ENCODE measurements at regions not wholly inside any gene's neighbourhood (a gene's known extent, or its start where the extent isn't known, plus 50 kb on each side); places are given as distances from the start of the nearest gene placed in this dataset.

DNA sequence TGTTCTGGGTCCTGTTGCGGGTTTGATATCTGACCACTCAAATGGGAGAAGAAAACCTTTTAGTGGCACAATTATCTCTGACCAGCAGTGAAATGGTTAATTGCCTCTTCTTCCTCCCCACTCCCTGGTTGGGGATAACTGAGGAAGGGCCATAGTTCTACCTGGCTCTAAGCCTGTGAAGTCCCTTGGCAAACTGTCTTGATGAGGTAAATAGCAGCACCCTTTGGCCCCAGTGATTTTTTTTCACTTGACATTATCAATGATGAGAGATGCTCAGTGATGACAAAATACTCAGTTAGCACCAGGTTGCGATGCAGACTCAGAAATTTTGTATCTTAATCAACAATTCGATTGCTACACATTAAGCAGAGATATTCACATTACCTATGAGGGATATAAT lies 515.7 kb downstream of the PSAT1 start:
- DNase-seq = no peak

- no peak for DNase-seq
Observed at GRCh38 chr9:78813602-78814180, 516.8 kb downstream of the PSAT1 start.

GRCh38 chr9:78821126-78821822 lies 524.3 kb downstream of the PSAT1 start:
- DNase-seq = no peak

GRCh38 chr9:78826527-78826926 lies 529.6 kb downstream of the PSAT1 start:
- DNase-seq = no peak

- DNase-seq = no peak
Observed at GRCh38 chr9:78828521-78828920, 531.6 kb downstream of the PSAT1 start.

- DNase-seq = no peak
Observed at GRCh38 chr9:78830301-78830700, 533.4 kb downstream of the PSAT1 start.

DNA sequence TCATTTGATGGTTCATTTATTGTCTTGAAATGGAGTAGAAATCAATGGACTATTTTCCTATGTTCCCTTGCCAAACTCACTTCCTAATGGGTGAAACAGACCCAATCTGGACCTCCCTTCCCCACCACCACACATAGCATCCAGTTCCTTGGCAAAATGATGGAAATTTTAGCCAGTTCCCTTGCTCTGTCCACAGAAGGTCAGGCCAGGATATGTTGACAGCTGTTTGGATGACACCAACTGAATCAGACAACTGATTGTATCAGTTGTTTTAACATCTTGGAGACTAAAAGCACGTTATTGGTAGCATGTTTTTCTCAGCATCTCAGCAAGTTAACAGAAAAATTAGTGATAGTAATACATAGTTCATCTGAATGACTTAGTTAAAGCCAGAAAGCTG lies 534.8 kb downstream of the PSAT1 start:
- DNase-seq = no peak

- no peak for DNase-seq
Observed at GRCh38 chr9:78835928-78836450, 539.1 kb downstream of the PSAT1 start.

DNA sequence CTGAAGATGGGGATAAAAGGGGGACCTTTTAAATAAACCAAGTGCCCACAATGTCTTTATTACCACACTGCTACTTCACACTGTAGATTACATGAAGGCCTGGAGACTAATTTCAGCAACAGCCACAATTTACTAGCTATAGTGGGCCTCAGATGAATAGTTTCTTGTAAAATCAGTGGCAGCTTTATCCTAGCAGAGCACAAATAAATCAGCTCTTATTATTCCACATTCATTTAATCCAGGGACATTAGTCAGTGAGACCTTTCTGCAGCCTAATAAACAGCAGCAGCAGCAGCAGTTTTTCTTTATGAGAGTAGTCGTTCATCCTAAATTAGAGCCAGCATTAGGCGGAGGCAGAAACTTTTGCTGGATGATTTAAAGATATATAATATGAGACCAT lies 542.3 kb downstream of the PSAT1 start:
- DNase-seq = no peak

DNA sequence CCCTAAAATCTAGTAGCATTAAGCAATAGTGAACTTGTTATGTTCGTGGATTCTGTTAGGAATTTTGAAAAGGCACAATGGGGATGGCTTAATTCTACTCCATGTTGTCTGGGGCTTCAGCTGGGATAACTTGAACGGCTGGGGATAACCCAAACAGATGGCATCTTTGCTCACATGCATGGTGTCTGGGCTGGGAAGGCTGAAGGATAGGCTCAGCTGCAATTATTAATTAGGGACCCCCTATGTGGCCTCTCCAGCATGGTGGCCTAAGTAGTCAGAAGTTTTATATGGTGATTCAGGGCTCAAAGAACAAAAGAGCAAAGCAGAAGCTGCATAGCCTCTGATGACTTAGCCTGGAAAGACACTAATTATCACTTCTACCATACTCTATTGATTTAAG lies 551.1 kb downstream of the PSAT1 start:
- no peak for DNase-seq

DNA sequence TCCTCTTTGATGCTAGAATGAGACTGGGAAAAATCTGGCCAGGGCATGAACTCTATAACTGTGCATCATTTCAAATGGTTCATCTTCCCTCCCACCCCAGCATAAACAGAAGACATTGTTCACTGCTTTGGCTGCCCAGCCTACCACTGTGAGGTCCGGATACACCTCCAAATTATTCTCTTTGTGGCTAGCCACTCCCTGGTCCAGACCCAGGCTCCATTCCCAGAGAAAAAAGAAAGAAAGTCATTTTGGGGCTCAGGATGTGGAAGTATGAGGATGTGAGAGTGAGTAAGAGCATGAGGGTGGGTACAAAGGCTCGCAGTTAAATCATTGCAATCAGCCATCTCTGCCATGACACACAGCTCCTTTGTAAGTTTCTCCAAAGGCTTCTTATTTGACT lies 559.2 kb downstream of the PSAT1 start:
- no peak for DNase-seq

GRCh38 chr9:78856781-78857180 lies 559.9 kb downstream of the PSAT1 start:
- DNase-seq = no peak

DNA sequence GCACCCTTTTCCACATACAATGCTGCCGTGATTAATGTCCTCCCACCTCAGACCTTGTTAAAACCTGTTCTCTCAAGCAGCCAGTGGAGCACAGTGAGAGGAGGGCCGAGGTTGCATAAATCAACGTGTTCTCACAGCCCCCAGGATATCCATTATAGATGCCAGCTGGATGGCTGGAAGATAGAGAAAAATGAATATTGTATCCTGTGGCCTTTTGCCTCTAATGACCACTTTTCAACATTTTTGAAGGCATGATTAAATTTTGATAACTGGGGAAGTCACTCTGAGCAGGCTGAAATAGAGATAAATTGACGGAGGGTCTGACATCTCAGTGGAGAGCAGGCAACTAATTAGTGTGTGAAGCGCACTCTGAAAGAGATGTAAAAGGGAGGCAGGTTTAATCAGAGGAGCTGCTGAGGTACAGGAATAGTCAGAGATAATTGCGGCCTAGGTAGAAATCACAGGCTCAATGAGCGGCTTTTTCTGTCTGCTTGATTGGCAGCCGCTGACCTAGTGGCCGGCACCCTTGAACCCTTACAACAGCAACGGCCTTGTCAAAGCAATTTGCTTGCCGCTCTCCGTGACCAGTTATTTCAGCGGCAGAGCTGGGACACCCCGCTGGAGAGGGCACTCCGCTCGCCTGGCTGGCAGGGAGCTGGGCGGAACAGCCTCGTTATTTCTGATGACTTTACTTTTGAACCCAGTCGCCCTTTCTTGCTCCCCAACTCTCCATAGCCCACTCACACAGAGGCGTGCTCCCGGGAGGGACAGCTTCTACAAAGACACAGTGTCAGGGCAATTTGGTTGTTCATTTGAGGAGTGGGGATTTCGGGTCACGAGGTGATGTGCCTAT lies 560.7 kb downstream of the PSAT1 start:
- no peak for DNase-seq

DNA sequence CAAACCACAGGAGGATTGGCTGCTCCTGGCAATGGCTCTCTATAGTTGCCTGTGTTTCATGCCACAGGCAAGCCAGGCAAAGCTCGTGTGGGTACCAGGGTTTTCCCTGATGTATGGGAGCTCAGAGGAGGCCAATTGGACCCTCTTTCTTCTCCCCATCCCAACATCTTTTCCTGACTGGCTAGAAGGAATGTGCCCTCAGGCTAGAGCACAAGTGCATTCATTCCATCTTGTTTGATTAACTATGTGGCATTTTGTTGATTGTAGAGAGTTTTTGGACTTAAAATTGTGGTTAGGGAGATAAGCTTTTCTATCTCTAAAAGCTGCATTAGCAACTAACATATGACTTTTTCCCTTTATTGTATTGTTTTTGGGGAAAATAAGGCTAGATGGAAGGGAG lies 561.3 kb downstream of the PSAT1 start:
- DNase-seq = no peak

DNA sequence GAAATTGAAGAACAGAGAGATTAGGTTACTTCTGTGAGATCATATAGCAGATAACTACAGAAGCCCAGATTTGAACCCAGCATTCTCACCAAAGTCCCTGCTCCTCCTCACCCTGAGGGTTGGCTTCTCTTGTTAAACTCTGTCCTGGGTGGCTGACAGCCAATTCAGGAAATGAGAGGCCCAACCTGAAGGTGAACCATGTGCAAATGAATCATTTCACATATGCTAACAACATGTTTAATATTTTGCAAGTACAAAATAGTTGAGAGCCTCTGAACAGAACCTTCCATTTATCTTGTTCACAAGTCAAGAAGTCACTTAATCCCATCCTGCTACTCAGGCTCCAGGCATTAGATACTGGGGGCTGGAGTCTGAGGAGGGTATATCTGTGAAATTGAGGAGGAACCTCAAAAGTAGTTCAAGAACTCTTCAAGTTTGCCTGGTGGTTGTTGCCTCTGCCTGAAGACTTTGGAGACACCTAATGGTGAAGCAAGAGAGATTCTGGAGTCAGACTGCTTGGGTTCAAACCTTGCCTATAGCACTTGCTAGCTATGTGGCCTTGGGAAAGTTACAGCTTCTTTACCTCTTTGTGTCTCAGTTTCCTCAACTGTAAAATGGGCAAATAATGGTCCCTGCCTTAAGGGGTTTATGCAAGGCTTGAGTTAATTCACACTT lies 564.0 kb downstream of the PSAT1 start:
- no peak for DNase-seq

DNA sequence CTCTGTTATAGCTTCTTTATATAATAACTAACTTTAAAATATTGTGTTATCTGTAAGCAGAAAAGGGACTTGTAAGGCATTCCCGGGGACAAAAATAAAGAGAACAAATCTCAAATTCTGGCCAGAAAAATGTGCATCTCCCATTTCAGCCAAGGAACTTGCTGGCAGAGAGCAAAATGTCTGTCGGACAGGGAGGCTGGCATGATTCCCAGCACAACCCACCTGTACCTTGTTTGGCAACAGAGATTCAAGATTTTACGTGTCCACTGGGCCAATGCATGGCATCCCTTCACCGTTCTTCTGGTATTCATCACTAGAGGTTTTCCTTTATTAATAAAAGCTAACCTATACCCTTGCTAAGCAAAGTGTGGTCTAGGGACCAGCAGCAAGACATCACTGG lies 566.6 kb downstream of the PSAT1 start:
- no peak for DNase-seq

DNA sequence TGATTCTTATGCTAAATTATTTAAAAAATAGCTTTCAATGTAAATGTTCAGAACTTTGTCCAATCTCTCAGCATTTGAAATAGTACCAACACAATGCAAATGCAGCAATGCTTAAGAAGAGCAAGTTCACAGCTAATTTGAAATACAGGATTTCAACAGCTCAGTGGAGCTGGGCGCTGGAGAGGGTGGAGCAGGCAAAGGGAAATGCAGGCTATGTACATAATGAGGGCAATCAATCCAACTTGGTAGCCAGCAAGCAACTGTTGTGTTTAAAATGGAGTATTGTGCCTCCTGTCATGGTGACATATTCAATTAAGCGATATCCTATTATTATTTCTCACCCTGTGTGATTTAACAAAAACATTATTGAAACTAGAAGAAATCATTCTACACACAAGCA lies 568.8 kb downstream of the PSAT1 start:
- no peak for DNase-seq

- no peak for DNase-seq
Observed at GRCh38 chr9:78866207-78867132, 569.5 kb downstream of the PSAT1 start.

GRCh38 chr9:78871086-78871451 lies 574.1 kb downstream of the PSAT1 start:
- no peak for DNase-seq

DNA sequence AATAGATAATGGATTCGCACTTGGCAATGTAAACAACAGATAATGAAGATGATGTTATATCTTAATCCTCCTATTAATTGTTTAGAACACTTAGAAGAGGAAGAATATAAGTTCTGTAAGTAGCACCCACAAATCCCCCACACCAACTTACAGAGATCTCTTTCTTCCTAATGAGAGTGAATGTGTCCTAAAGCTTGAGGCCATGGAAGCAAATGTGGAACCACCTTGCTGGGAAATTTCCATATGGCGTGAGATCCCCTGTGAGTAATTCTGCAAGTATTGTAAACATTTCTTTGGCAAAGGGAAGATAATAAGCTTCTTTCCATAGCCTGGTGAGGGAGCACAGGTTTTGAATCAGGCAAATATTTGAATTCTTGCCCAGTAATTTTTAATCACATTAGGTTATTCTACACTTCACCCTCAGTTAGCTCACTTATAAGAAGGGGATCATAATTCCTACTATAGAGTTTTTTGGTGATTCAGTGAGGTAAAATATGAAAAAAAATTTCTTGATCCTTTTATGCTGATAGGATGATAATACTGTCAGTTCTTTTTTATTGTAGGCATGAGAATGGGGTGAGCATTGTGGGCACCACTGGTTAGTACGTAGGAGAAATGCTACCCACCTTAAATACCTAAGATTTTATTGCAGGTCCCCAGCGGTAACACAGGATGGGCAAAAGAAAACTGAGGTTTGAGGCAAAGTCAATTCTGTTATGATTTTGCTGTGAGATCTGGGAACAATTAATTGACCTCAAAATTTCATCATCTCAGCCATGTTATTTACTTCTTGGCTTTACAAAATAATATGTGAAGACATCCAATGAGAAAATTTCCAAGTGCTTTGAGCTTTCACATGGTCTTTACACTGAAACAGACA lies 574.8 kb downstream of the PSAT1 start:
- no peak for DNase-seq

DNA sequence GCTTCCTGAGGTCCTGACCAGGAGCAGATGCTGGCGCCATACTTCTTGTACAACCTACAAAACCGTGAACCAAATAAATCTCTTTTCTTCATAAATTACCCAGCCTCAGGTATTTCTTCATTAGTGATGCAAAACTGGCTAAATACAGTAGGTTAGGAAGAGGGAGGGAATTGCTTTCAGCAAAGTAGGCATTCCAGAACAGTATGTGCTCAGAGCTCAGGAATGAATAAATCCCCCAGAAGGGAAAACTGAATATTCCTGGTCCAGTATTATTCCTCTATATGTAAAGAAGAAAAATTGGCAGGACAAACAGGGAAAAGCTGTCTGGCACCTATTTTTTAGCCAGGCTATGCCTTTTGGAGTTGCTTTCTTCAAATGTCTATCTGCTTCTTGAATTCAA lies 577.1 kb downstream of the PSAT1 start:
- DNase-seq = no peak
